GM23248 (cell line): ENCODE measurements at regions not wholly inside any gene's neighbourhood (a gene's known extent, or its start where the extent isn't known, plus 50 kb on each side); places are given as distances from the start of the nearest gene placed in this dataset.
"Not testable (repeated sequence)": the region's sequence is repeated elsewhere in the genome, so short reads cannot be mapped to it uniquely, and the experiment has no call there.

Source experiments
- DNase-seq: peaks from one replicate; pipeline ENCODE4 v3.0.0-alpha.2; 2015
- H2AFZ ChIP-seq: fragments of 200-600 bp; sonication (generic); 2 replicates; pipeline ENCODE4 v1.6.1; 2016; ENCODE audit warnings: antibody characterized with exemption
- H3F3A ChIP-seq: fragments of 200-600 bp; sonication (generic); 2 replicates; pipeline ENCODE4 v1.6.1; 2016; ENCODE audit warnings: mild to moderate bottlenecking, antibody characterized with exemption, mixed run types; ENCODE audit not compliant: insufficient read depth
- H3K27ac ChIP-seq: fragments of 200-600 bp; sonication (generic); 2 replicates; pipeline ENCODE4 v1.5.1; 2016; ENCODE audit warnings: mild to moderate bottlenecking
- H3K27me3 ChIP-seq: fragments of 200-600 bp; sonication (generic); replicated peaks from 2 replicates; pipeline ENCODE4 v1.6.1; 2016; ENCODE audit warnings: mild to moderate bottlenecking; ENCODE audit not compliant: insufficient read depth
- H3K36me3 ChIP-seq: fragments of 200-600 bp; sonication (generic); 2 replicates; pipeline ENCODE4 v1.6.1; 2016; ENCODE audit warnings: low read depth, mild to moderate bottlenecking
- H3K4me1 ChIP-seq: fragments of 200-600 bp; sonication (generic); 2 replicates; pipeline ENCODE4 v1.6.1; 2016; ENCODE audit warnings: mild to moderate bottlenecking; ENCODE audit not compliant: insufficient read depth
- H3K4me2 ChIP-seq: fragments of 200-600 bp; sonication (generic); one replicate; pipeline ENCODE4 v1.6.1; 2016; ENCODE audit warnings: mild to moderate bottlenecking; ENCODE audit not compliant: unreplicated experiment
- H3K4me3 ChIP-seq: fragments of 200-600 bp; sonication (generic); 2 replicates; pipeline ENCODE4 v1.5.1; 2016; ENCODE audit warnings: mild to moderate bottlenecking
- H3K79me2 ChIP-seq: fragments of 200-600 bp; sonication (generic); 2 replicates; pipeline ENCODE4 v1.6.1; 2016; ENCODE audit warnings: mild to moderate bottlenecking; ENCODE audit not compliant: insufficient read depth
- H3K9ac ChIP-seq: fragments of 200-600 bp; sonication (generic); 2 replicates; pipeline ENCODE4 v1.6.1; 2016; ENCODE audit warnings: mild to moderate bottlenecking
- H3K9me2 ChIP-seq: fragments of 200-600 bp; sonication (generic); 2 replicates; pipeline ENCODE4 v1.6.1; 2016; ENCODE audit warnings: mixed run types, mild to moderate bottlenecking, moderate library complexity; ENCODE audit not compliant: insufficient read depth
- H3K9me3 ChIP-seq: fragments of 200-600 bp; sonication (generic); one replicate; pipeline ENCODE4 v1.6.1; 2017; ENCODE audit warnings: low read depth
- H4K20me1 ChIP-seq: fragments of 200-600 bp; sonication (generic); 2 replicates; pipeline ENCODE4 v1.6.0; 2016; ENCODE audit not compliant: insufficient read depth
- EZH2 ChIP-seq: fragments of 200-600 bp; sonication (generic); IDR thresholded peaks from 2 replicates; pipeline ENCODE4 v1.6.1; 2018; ENCODE audit warnings: antibody characterized with exemption, mild to moderate bottlenecking; ENCODE audit not compliant: insufficient read depth, poor library complexity, severe bottlenecking
- EZH2phosphoT487 ChIP-seq: fragments of 200-600 bp; sonication (generic); IDR thresholded peaks from 2 replicates; pipeline ENCODE4 v1.6.1; 2018; ENCODE audit warnings: antibody characterized with exemption, moderate library complexity, mild to moderate bottlenecking, low read depth; ENCODE audit not compliant: insufficient read depth
- WGBS, 2 experiments: methylation state at CpG; one replicate each; pipeline ENCODE4 v1.1.6; 2015 to 2017; ENCODE audit warnings: low lambda C conversion rate in 2 of 2, low coverage in 1 of 2; ENCODE audit errors: missing lambda C conversion rate in 2 of 2; 5-methylcytosine and 5-hydroxymethylcytosine counted together
- in situ Hi-C: fragments of 300-500 bp; cut with MboI; formaldehyde crosslinking; loops from 2 replicates; pipeline ENCODE4 v1.15.0; 2020

DNA sequence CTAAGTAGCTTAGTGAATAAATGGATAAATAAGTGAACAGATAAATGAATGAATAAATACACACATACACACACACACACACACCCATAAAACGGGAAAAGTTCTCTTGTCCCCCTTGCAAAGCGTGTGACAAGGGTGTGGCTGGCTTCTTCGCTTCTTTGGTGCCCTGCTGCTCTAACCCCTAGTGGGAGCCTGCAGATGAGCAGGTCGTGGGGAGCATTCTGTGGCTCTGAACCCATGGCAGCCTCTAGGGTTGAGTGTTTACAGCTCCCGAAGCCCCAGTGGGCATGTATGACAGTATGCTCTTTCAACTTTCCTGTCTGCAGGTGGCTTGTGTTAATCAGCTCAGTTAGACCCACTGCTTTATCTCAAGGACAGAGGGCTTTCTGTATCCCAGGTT, 582.3 kb downstream of the EDEM1 start:
- H3K4me3 ChIP-seq = no peak overlapping the region
- H3K79me2 ChIP-seq = no peaks in the 10 kb centered on the region
- in situ Hi-C loops = no loop called here
- no peak for TF ChIP-seq EZH2phosphoT487
- TF ChIP-seq EZH2 = no peak
- H3K4me2 ChIP-seq = no peak overlapping the region
- no peak overlapping the region for H3K9ac ChIP-seq
- H3K9me3 ChIP-seq = no peaks in the 10 kb centered on the region
- H3K4me1 ChIP-seq = no peaks in the 10 kb centered on the region
- no peak overlapping the region for H3K27ac ChIP-seq
- no peak overlapping the region for H2AFZ ChIP-seq
- H3K36me3 ChIP-seq = no peaks in the 10 kb centered on the region
- no peak for DNase-seq
- 14 to 17% methylated on average over 5 of the region's 5 CpGs for WGBS, 2 experiments
- H3K9me2 ChIP-seq = no peaks in the 10 kb centered on the region
- H3F3A ChIP-seq = no peaks in the 10 kb centered on the region
- H3K27me3 ChIP-seq = no peaks in the 10 kb centered on the region
- no peaks in the 10 kb centered on the region for H4K20me1 ChIP-seq

DNA sequence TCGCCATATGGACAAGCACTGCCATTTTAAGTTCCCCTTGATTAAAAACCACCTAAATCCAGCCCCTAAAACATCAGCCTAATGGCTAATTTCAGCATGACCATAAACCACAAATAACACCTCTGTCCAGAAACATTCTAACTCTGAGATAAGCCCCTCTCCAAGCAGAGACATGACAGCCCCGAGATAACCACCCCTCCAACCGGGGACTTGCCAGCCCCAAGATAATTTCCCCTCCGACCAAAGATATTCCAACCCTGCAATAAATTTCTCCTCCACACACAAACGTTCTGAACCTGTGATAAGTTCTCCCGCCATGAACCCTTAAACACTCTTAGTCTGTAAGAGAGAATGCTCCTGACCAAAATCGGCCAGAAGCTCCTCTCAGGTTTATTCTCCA, 586.8 kb downstream of the EDEM1 start:
- no peaks in the 10 kb centered on the region for H3K27me3 ChIP-seq
- no peak overlapping the region for H3K4me3 ChIP-seq
- no peak for DNase-seq
- no peaks in the 10 kb centered on the region for H3F3A ChIP-seq
- H2AFZ ChIP-seq = no peak overlapping the region
- WGBS, 2 experiments = 32 to 39% methylated on average over 7 of the region's 7 CpGs
- H3K9me2 ChIP-seq = no peaks in the 10 kb centered on the region
- no peaks in the 10 kb centered on the region for H3K36me3 ChIP-seq
- no peaks in the 10 kb centered on the region for H4K20me1 ChIP-seq
- H3K4me1 ChIP-seq = no peaks in the 10 kb centered on the region
- no peak overlapping the region for H3K27ac ChIP-seq
- no peak overlapping the region for H3K9ac ChIP-seq
- in situ Hi-C loops = no loop called here
- peaks cover 3% of the 10 kb centered on the region for H3K9me3 ChIP-seq
- TF ChIP-seq EZH2phosphoT487 (no peak), EZH2 (no peak)
- H3K79me2 ChIP-seq = no peaks in the 10 kb centered on the region
- H3K4me2 ChIP-seq = no peak overlapping the region

- H4K20me1 ChIP-seq, H3K4me3 ChIP-seq, H3K9me2 ChIP-seq, H3K9me3 ChIP-seq, H2AFZ ChIP-seq, H3K36me3 ChIP-seq, H3K27me3 ChIP-seq, H3K4me2 ChIP-seq, H3K4me1 ChIP-seq, in situ Hi-C loops, H3K79me2 ChIP-seq, H3K9ac ChIP-seq, H3F3A ChIP-seq, H3K27ac ChIP-seq, DNase-seq: not testable (repeated sequence)
- WGBS, 2 experiments = 41 to 50% methylated on average over 3 of the region's 3 CpGs
Observed at GRCh38 chr3:5775100-5775499, 587.6 kb downstream of the EDEM1 start.

DNA sequence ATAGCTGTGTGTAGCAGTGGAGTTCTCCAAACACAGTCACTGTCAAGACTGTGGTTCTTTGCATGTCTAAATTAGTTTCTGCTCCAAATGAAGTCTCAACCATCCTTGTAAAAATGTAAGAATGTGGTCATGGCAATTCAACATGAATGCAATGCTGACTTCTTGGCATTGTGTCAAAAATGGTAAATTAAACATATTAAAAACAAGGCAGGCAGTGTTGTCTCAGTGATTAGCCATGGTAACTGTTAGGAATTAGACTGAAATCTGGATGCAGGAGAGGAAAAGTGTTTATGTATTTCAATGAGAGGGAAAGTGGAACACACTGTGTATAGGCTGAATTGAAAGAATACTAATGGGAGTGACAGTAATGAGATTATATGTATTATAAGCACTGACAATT, 597.2 kb downstream of the EDEM1 start:
- Histone ChIP-seq H3K27me3 (no peaks in the 10 kb centered on the region), H3K27ac (no peak overlapping the region), H3K4me1 (no peaks in the 10 kb centered on the region), H3K36me3 (no peaks in the 10 kb centered on the region), H3K4me2 (no peak overlapping the region), H3K79me2 (no peaks in the 10 kb centered on the region), H3K9ac (no peak overlapping the region), H2AFZ (no peak overlapping the region), H4K20me1 (no peaks in the 10 kb centered on the region), H3F3A (no peaks in the 10 kb centered on the region), H3K9me2 (no peaks in the 10 kb centered on the region), H3K9me3 (no peaks in the 10 kb centered on the region), H3K4me3 (no peak overlapping the region)
- in situ Hi-C loops = no loop called here
- DNase-seq = no peak
- no peak for TF ChIP-seq EZH2phosphoT487
- TF ChIP-seq EZH2 = no peak

DNA sequence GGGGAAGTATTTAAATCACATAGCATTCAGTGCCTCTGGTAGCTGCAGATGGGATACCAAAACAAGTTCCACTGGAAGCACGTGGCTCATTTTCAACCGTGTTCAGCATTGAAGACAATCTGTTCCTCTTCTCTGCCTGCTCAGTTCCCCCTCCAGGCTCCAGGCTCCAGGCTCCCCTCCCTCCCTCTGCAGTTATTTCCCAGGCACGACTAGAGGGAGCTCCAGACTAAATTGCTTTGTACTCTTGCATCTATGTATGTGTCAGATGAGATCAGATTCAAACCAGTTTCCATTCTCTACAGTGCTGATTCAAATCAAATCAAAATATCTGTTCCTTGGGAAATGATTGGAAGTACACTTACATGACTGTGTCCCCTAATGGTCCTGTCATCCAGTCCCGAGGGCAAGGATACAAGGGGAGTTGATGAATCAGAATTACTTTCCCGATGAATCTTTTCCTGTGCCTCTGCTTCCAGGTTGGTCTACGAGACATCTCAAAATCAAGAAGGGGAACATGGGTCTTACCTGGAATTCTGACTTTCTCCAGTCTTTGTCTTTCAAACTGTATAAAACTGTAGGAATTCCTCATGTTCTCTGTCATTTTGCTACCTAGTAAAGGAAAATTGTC, 600.5 kb downstream of the EDEM1 start:
- Histone ChIP-seq H3K4me1 (no peaks in the 10 kb centered on the region), H3K79me2 (no peaks in the 10 kb centered on the region), H2AFZ (no peak overlapping the region), H3K4me2 (no peak overlapping the region), H3K9me2 (no peaks in the 10 kb centered on the region), H3K9ac (no peak overlapping the region), H3F3A (no peaks in the 10 kb centered on the region), H4K20me1 (no peaks in the 10 kb centered on the region), H3K27ac (no peak overlapping the region), H3K4me3 (no peak overlapping the region), H3K27me3 (no peaks in the 10 kb centered on the region), H3K36me3 (no peaks in the 10 kb centered on the region), H3K9me3 (no peaks in the 10 kb centered on the region)
- no peak for TF ChIP-seq EZH2
- TF ChIP-seq EZH2phosphoT487 = no peak
- no peak for DNase-seq
- WGBS, 2 experiments = 5 to 8% methylated on average over 6 of the region's 6 CpGs
- in situ Hi-C loops = no loop called here
